ENCODE measurements at regions not wholly inside any gene's neighbourhood (a gene's known extent, or its start where the extent isn't known, plus 50 kb on each side); places are given as distances from the start of the nearest gene placed in this dataset.
"Not testable (repeated sequence)": the region's sequence is repeated elsewhere in the genome, so short reads cannot be mapped to it uniquely, and the experiment has no call there.

DNA sequence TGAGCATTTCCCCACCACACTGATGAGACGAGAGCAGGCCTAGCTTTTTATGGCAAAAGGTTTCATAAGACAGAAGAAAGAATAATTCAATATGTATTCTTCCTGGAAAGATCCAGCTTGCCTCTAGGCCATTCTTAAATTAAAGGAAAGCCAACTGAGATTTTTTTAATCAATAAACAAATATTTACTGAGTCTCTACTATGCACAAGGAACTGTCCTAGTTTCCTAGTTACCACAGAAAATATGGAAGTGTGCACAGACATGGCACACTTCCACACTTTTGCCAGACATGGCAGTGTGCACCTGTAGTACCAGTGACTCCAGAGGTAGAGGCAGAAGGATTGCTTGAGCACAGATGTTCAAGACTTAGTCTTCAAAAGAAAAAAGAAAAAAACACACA, 281.0 kb downstream of the CETN3 start:
- no peak for DNase-seq

DNA sequence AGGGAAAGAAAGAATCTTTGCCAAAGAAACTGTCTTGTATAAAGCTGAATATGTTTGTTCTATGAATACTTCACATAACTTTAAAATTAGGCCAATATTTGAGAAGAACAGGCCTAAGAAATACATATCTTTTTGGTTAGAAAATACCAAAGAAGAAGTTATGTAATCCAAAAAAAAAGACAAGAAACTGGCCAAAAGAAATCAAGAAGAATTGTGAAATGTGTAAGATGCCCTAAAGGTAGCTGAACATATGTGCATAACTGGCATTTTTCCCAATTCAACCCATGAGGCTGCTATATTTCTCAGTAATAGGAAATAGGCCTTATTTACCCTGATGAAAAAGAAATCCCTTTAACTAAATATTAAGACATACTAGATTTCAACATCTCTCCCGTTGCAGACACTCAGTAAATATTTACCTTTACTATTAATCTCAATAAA, 290.0 kb downstream of the CETN3 start:
- no peak for DNase-seq

DNA sequence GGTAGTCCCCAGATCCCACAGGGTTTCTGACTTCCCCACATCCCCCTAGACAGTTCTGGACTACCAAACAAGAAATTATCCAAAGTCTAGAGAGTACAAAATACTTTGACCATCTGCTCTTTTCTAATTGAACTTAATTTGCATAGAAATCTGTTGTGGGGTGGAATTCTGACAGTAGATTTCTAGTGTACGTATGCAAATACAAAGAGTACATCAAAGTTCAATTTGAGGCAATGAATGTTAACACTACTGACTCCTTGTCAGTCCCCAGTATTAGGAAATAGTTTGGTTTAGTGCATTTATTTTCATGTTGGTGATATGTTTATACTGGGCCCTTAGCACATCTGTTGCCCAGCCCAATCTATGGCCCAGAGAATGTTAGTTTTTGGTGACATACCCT, 292.6 kb downstream of the CETN3 start:
- DNase-seq, result no peak

DNA sequence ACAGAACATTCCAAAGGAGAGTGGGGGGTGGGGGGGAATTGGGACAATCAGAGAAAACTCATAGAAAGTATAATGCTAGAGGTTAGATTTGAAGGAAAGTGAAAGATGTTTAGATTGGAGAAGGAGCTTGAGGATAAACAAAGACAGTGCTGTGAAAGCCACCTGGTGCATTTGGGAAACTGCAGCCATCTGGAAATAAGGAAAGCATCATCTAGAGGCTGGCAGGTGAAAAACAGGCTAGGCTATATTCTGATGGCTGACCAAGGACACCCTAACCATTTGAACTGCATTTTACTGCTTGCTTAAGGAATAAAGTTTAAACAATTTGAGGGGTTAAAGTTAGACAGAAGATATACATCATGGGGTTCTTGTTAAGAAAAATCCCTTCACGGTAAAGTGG, 296.4 kb downstream of the CETN3 start:
- no peak for DNase-seq

DNA sequence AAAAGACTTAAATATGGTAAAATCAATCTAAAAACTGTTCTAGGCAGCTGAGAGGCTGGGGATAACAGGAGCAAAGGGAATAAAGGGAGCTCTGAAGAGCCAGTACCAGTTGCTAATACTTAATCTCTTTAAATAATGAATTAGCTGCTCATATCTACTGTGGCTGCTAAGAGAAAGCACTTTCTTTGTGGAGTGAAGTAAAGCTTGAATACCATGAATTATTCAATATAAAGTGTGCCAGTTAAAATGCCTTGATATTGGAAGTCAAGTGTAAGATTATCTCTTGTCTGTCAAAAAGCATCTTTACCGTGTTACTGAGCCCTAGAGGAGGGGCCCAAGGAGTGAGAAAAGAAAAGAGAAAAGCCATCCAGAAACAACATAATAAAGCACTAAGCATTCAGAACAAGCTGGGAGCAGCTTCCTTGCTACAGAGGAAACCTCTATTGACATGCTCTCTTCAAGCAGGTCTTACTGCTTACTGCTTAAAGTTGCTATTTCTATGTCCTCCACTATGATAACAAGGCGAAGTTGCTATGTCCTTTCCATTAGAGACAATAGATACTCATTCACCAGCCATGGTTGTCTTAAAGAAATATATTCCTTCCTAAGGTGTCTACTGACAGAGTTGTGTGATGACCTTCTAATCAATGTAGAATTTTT, 297.4 kb downstream of the CETN3 start:
- DNase-seq, result no peak

DNA sequence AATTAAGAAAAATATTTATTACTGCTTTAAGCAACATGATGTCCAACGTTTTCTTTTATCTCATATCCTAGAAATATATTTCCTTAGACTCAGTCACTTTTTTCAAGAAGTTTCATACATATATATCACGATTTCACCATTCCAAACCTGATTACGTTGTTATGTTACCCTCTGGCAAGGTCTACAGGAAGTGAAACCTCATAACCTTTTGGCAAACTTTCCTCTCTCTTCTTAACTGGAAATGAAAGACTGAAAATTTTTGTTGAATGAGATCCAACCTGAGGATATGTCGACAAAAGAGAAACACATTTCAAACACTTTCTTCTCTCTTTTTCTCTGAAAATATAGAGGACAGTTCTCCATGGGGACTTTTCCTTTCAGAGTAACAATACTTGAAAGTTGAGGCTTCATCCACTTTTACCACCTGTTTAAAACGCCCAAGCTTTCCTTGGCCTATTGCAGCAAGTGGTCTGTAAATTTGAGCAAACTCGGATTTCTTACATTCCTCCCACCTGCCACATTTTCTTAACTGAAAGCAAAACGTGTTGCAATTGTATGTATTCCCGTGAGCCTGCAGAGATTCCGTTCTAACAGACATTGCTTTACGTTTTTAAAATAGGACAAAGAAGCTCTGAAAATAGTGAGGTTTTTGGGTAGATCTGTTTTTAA, 298.1 kb downstream of the CETN3 start:
- DNase-seq, result no peak

DNA sequence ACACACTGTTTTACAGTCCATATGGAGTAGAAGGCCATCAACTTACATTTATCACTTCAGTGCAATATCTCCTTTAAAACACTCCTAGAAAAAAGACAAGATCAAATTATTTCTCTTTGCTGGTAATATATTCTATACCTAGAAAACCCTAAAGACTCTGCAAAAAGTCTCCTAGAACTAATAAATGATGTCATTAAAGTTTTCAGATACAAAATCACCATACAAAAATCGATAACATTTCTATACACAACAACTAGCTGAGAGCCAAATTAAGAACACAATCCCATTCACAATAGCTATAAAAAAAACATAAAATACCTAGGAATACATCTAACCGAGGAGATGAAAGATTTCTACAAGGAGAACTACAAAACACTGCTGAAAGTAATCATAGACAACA, 300.3 kb downstream of the CETN3 start:
- no peak for DNase-seq

DNA sequence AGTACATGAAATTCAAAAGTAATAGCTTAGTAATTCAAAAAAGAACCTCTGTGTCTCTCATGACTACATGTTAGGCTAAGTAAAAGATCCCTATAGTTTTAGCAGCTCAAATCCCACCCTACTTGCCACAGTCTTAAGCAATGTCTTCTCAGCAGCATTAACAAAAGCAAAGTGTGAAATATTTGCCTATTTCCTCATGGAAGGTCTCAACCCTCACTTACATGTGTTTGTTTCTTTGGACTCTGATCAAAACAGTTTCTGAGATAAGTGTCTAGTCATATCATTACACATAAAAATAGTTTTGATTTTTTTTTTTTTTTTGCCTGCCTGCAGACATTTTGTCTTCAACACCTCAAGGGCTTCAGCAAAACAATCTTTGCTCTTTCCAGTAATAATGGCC, 310.5 kb downstream of the CETN3 start:
- DNase-seq, result no peak

- no peak for DNase-seq
Observed at GRCh38 chr5:90097082-90097477, 312.5 kb downstream of the CETN3 start.

DNA sequence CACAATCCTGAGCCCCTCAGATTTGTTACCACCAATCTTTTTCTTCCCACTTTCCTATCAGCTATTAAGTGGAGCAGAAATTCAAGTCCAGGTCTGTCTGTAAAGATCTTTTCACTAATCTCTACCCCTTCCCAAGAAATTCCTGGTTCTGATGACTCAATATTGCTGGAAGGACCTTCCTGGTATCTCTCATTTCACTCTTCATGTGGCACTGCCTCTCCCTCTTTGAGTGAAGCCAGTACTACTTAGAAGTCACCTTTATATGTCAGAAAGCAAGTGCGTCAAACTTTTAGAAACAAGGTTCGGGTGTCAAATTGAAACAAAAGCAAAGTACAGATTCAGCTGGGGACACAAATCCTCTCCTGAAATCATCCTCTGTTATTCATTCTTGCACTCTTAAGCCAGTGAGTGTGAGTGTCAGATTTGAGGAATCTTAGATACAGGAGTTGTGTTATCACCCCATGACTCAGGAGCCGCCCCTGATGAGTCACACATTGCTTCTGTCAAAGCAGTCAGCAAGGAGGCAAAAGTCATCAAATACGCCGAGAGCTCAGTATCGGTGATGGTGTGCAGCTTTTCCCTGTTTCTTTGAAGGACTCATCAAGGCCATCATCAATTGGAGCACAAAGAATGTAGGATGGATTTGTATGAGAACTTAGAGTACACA, 313.0 kb downstream of the CETN3 start:
- DNase-seq, result no peak

DNA sequence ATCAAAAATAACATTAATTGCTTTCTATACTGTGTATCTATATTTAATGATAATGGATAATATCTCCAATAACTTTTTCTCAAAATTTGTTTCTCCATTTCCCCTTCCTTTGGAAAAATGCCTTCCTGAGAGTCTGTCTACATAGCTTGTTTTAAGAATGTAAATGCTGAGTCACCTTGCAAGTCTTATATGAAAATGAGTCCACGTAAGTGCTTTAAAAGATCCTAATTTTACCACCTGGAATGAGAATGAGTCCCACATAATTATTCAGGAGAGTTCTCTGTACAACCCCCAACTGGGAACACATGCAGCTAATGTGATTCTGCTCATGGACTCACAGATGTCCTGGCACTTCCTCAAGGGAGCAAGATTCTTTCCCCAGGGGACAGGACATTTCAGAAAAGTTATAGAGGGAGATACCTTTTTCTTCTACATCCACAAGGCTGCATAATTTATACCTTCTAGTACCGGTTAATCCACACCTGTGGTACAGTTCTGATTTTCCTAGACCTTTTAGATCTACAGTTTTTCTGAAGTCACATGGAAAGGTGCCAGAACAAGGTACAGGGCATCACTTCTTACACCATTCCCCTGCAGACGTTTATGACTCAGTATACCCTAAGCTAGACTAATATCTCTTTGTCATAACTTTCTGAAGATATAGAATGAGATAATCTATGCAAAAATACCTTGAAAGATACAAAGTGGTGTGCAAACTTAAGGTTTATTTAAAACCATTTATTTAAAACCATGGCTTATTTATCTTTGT, 314.1 kb downstream of the CETN3 start:
- DNase-seq, result no peak

DNA sequence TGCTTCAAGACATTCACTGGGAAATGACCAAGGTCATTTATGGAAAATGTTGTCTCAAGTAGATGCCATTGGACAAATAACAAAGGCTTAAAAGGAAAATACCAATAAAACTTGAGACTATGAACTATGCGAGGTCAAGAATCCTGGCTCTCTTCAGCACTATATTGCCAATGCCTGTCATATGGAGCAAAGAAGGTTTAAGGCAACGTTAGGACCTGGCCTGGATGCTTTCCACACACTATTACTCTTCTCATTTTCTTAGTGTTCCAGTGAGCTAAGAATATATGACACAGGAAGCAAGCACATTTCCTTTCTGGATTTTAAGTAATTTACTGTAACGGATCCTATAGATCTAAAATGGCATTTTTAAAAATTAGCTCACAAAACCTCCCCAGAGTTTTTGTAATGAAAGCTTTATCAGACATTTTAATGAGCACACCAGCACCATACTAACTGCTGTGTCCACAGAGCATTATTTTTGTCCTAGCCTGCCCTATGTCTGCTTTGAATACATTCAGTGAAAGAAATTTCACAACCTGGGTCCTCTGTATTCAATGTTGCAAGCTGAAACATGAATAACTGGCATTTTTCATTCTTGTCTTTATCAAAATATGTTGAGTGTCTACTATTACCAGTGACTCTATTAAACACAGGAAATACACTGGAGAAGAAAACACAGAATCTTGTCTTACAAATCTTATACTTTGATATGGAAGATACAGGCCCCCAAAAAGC, 315.6 kb downstream of the CETN3 start:
- no peak for DNase-seq

DNA sequence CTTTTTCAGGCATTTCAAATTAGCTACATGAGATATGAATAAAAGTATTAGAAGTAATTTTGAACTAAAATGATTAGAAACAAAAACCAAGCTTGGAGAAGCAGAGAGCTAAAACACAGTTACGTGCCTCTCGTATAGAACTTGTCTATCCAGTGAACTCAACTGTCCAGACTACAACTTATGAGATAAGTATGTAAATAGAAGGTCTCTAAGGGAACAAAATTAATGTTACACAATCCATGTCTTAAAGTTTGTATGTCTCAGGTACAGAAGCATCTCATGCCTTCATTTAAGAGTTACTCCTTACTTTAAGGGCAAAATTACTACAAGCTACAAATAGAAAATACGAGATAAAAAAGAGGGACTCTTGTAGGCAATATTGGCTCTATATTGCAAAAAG, 316.8 kb downstream of the CETN3 start:
- no peak for DNase-seq

DNA sequence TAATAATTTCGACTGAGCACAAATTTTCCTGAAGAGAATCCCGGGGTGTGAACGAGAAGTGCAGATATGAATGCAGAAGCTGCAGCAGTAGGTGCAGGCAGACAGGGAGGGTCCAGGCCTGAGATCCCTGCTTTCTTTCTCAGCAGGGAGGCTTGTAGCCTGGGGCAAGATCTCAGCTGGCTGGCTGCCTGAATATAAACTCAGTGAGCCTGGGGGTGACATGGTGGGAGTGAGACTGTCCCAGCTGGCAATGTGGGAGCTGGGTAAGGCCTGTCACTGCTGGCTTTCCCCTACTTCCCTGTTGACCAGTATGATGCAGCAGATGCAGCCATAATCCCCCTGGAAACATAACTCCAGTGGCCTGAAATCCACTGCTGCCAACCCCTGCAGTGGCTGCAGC, 325.2 kb downstream of the CETN3 start:
- DNase-seq, result no peak

- DNase-seq, result not testable (repeated sequence)
Observed at GRCh38 chr5:90073026-90073570, 336.5 kb downstream of the CETN3 start.

- no peak for DNase-seq
Observed at GRCh38 chr5:90071656-90072055, 337.9 kb downstream of the CETN3 start.

DNA sequence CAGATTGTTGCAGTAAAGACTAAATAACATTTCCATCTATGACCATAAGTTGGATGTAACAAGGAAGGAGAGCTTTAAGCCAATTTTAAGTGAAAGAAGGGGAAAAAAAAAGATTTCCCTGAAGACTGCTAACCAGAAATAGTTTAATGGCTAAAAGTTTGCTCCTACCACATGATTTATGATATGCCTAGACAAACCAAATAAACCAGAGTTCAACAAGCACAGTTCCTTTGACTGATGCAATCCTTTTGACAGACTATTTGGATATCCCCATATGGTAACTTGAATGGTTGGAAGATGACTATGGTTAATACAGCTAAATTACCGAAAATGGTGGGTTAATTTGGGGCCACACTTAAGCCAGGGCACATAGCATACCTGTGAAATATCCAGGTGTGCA, 338.5 kb downstream of the CETN3 start:
- no peak for DNase-seq

GRCh38 chr5:90066920-90067319, 342.6 kb downstream of the CETN3 start:
- no peak for DNase-seq

GRCh38 chr5:90056911-90057705, 352.4 kb downstream of the CETN3 start:
- no peak for DNase-seq

- no peak for DNase-seq
Observed at GRCh38 chr5:90055831-90056328, 353.7 kb downstream of the CETN3 start.

DNA sequence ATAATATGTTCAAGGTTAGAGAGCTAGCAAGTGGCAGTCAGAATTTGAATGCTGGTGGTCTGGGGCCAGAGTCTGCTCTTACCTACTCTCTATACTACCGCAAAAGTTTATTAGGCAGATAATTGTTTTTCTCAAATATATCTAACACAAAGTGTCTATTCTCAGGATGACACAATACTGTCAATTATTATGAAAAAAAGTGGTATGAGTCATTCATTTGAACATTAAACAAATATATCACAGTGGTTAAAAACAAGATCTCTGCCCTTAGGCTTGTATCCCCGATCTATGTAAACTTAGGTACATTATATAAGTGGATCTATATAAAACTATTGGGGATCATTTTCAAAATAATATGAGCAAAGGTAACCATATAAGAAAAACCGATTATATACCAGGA, 354.9 kb downstream of the CETN3 start:
- DNase-seq, result no peak

- DNase-seq, result no peak
Observed at GRCh38 chr5:90051756-90052155, 357.8 kb downstream of the CETN3 start.
